H9 (cell line): ENCODE measurements at regions not wholly inside any gene's neighbourhood (a gene's known extent, or its start where the extent isn't known, plus 50 kb on each side); places are given as distances from the start of the nearest gene placed in this dataset.

ENCODE experiments used
- DNase-seq: peaks from one replicate; pipeline ENCODE4 v3.0.0-alpha.2; 2017
- H2AFZ ChIP-seq: one replicate; pipeline ENCODE4 v1.6.1; 2013; ENCODE audit warnings: mild to moderate bottlenecking, low read length, control low read depth, moderate library complexity
- H2AK5ac ChIP-seq: 2 replicates; pipeline ENCODE4 v1.6.1; 2013; ENCODE audit warnings: low read length, control low read depth, mixed read lengths; ENCODE audit not compliant: insufficient read length
- H2BK120ac ChIP-seq: one replicate; pipeline ENCODE4 v1.6.1; 2013; ENCODE audit warnings: low read depth, mild to moderate bottlenecking, low read length, control low read depth, inconsistent platforms; ENCODE audit not compliant: poor library complexity, severe bottlenecking
- H2BK12ac ChIP-seq: 2 replicates; pipeline ENCODE4 v1.6.1; 2013; ENCODE audit warnings: low read length, control low read depth, mixed read lengths, low read depth; ENCODE audit not compliant: insufficient read length
- H2BK15ac ChIP-seq: 2 replicates; pipeline ENCODE4 v1.6.1; 2013; ENCODE audit warnings: low read depth, low read length, control low read depth
- H2BK20ac ChIP-seq: one replicate; pipeline ENCODE4 v1.6.1; 2013; ENCODE audit warnings: low read depth, mild to moderate bottlenecking, low read length, control low read depth, inconsistent platforms; ENCODE audit not compliant: poor library complexity, severe bottlenecking
- H2BK5ac ChIP-seq: 2 replicates; pipeline ENCODE4 v1.6.1; 2013; ENCODE audit warnings: low read length, control low read depth, mixed read lengths; ENCODE audit not compliant: insufficient read length
- H3K14ac ChIP-seq: 2 replicates; pipeline ENCODE4 v1.6.1; 2013; ENCODE audit warnings: low read length, control low read depth; ENCODE audit not compliant: insufficient read depth
- H3K18ac ChIP-seq: 2 replicates; pipeline ENCODE4 v1.6.1; 2013; ENCODE audit warnings: low read depth, mild to moderate bottlenecking, mixed read lengths, low read length, control low read depth; ENCODE audit not compliant: insufficient read length
- H3K23ac ChIP-seq: 2 replicates; pipeline ENCODE4 v1.6.1; 2013; ENCODE audit warnings: low read length, control low read depth, mixed read lengths, low read depth; ENCODE audit not compliant: insufficient read length
- H3K23me2 ChIP-seq: 2 replicates; pipeline ENCODE4 v1.6.1; 2013; ENCODE audit warnings: low read depth, mild to moderate bottlenecking, mixed read lengths, low read length, control low read depth; ENCODE audit not compliant: insufficient read length, poor library complexity, severe bottlenecking
- H3K27ac ChIP-seq: 2 replicates; pipeline ENCODE4 v1.5.1; 2013; ENCODE audit warnings: low read length, control low read depth, mixed read lengths, low read depth; ENCODE audit not compliant: insufficient read length
- H3K27me3 ChIP-seq: 2 replicates; pipeline ENCODE4 v1.6.1; 2013; ENCODE audit warnings: low read length, control low read depth, inconsistent platforms; ENCODE audit not compliant: insufficient read depth
- H3K4ac ChIP-seq: 2 replicates; pipeline ENCODE4 v1.6.1; 2013; ENCODE audit warnings: low read depth, mild to moderate bottlenecking, control low read depth, inconsistent platforms, low read length, moderate library complexity
- H3K4me1 ChIP-seq: 2 replicates; pipeline ENCODE4 v1.6.1; 2013; ENCODE audit warnings: low read length, control low read depth, inconsistent platforms; ENCODE audit not compliant: insufficient read depth
- H3K4me2 ChIP-seq: 2 replicates; pipeline ENCODE4 v1.6.1; 2013; ENCODE audit warnings: low read length, control low read depth, mixed read lengths; ENCODE audit not compliant: insufficient read length, insufficient read depth
- H3K56ac ChIP-seq: 2 replicates; pipeline ENCODE4 v1.6.1; 2013; ENCODE audit warnings: low read depth, mild to moderate bottlenecking, mixed read lengths, low read length, control low read depth; ENCODE audit not compliant: insufficient read length
- H3K79me1 ChIP-seq: 2 replicates; pipeline ENCODE4 v1.6.1; 2013; ENCODE audit warnings: low read depth, mild to moderate bottlenecking, moderate library complexity, low read length, control low read depth, inconsistent platforms; ENCODE audit not compliant: insufficient read depth, poor library complexity, severe bottlenecking
- H3K79me2 ChIP-seq: 2 replicates; pipeline ENCODE4 v1.6.1; 2013; ENCODE audit warnings: low read length, control low read depth, inconsistent platforms; ENCODE audit not compliant: insufficient read depth
- H3K9ac ChIP-seq: 2 replicates; pipeline ENCODE4 v1.6.1; 2013; ENCODE audit warnings: low read length, control low read depth, mixed read lengths; ENCODE audit not compliant: insufficient read length; ENCODE audit errors: extremely low read depth
- H3K9me3 ChIP-seq: one replicate; pipeline ENCODE4 v1.6.1; 2013; ENCODE audit warnings: low read depth, low read length, inconsistent platforms; ENCODE audit not compliant: control insufficient read depth
- H3T11ph ChIP-seq: one replicate; pipeline ENCODE4 v1.6.1; 2013; ENCODE audit warnings: mild to moderate bottlenecking, low read length, control low read depth, inconsistent platforms
- H4K20me1 ChIP-seq: one replicate; pipeline ENCODE4 v1.6.1; 2013; ENCODE audit not compliant: control insufficient read depth, insufficient read length, insufficient read depth
- H4K5ac ChIP-seq: 2 replicates; pipeline ENCODE4 v1.6.1; 2013; ENCODE audit warnings: low read depth, mild to moderate bottlenecking, mixed read lengths, low read length, control low read depth; ENCODE audit not compliant: insufficient read length
- H4K8ac ChIP-seq: replicated peaks from 2 replicates; pipeline ENCODE4 v1.6.1; 2013; ENCODE audit warnings: low read length, control low read depth, mixed read lengths, low read depth; ENCODE audit not compliant: insufficient read length
- H4K91ac ChIP-seq: 2 replicates; pipeline ENCODE4 v1.6.1; 2013; ENCODE audit warnings: low read depth, mild to moderate bottlenecking, moderate library complexity, mixed read lengths, low read length, control low read depth; ENCODE audit not compliant: insufficient read length
- H3K27ac Mint-ChIP-seq, 3 experiments: 2 replicates in 2 of 3; 3 replicates in 1 of 3; pipeline ENCODE4 v1.8.0; 2020 to 2021; ENCODE audit warnings: mixed read lengths in 3 of 3, mild to moderate bottlenecking in 1 of 3, moderate library complexity in 1 of 3
- H3K27me3 Mint-ChIP-seq: 2 replicates; pipeline ENCODE4 v1.8.0; 2021; ENCODE audit warnings: low read depth, mild to moderate bottlenecking, moderate library complexity, mixed read lengths
- H3K36me3 Mint-ChIP-seq, 3 experiments: 2 replicates in 2 of 3; 3 replicates in 1 of 3; pipeline ENCODE4 v1.8.0; 2020 to 2021; ENCODE audit warnings: low read depth in 3 of 3, mixed read lengths in 3 of 3; ENCODE audit not compliant: insufficient read depth in 1 of 3
- H3K4me1 Mint-ChIP-seq, 2 experiments: 2 replicates each; pipeline ENCODE4 v1.8.0; 2020; ENCODE audit warnings: mixed read lengths in 2 of 2
- H3K4me3 Mint-ChIP-seq, 2 experiments: 2 replicates in 1 of 2; 3 replicates in 1 of 2; pipeline ENCODE4 v1.8.0; 2020 to 2021; ENCODE audit warnings: mild to moderate bottlenecking in 2 of 2, mixed read lengths in 2 of 2, moderate library complexity in 1 of 2
- H3K9me3 Mint-ChIP-seq, 2 experiments: 2 replicates in 1 of 2; 3 replicates in 1 of 2; pipeline ENCODE4 v1.8.0; 2020; ENCODE audit warnings: mild to moderate bottlenecking in 2 of 2, mixed read lengths in 2 of 2, moderate library complexity in 1 of 2
- WGBS: extraction: QIAGEN DNeasy Blood & Tissue Kit; methylation state at CpG from one replicate; pipeline ENCODE4 v1.1.7; 2013; ENCODE audit warnings: missing lambda C conversion rate, low lambda C conversion rate, mixed read lengths; ENCODE audit not compliant: insufficient read length; ENCODE audit errors: extremely low coverage; 5-methylcytosine and 5-hydroxymethylcytosine counted together
- TF ChIP-seq, protein P1 (sequence below): fragments of 200-600 bp; sonication (generic); conservative IDR thresholded peaks from 3 replicates; pipeline ENCODE4 v1.8.0; 2021; ENCODE audit warnings: antibody characterized with exemption, mild to moderate bottlenecking

DNA sequence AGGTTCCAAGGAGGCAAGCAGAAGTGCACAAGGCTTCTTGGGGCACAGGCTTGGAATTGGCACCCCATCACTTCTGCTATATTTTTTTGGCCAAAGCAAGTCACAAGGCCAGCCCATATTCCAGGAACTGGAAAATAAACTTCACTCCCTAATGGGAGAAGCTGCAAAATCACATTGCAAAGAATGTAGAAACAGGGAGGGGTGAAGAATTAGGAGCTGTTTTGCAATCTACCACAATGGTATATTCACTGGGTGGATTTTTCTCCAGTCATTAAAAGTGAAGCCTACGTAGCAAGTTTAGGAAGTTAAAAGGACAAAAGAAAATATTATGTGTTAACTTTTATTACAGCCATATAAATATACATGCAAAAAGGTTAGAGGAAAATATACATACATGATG lies 464.8 kb downstream of the COG6 start:
- Histone ChIP-seq H2BK12ac (no peak overlapping the region), H3K79me2 (no peaks in the 10 kb centered on the region), H3T11ph (no peak overlapping the region), H2BK20ac (no peak overlapping the region), H3K18ac (no peak overlapping the region), H4K20me1 (no peaks in the 10 kb centered on the region), H3K27ac (no peak overlapping the region), H4K5ac (no peak overlapping the region), H4K91ac (no peak overlapping the region), H2BK120ac (no peak overlapping the region), H3K56ac (no peak overlapping the region), H2AFZ (no peak overlapping the region), H3K4me2 (no peak overlapping the region), H4K8ac (no peak overlapping the region), H3K9ac (no peak overlapping the region), H3K4me1 (no peaks in the 10 kb centered on the region; the same call in 1 of the 2 replicates), H3K27me3 (no peaks in the 10 kb centered on the region), H2BK15ac (no peak overlapping the region), H3K4ac (no peak overlapping the region), H2BK5ac (no peak overlapping the region), H3K79me1 (no peaks in the 10 kb centered on the region), H3K23ac (no peak overlapping the region), H3K23me2 (no peaks in the 10 kb centered on the region), H2AK5ac (no peak overlapping the region), H3K9me3 (no peaks in the 10 kb centered on the region), H3K14ac (no peak overlapping the region)
- TF ChIP-seq, protein P1, sequence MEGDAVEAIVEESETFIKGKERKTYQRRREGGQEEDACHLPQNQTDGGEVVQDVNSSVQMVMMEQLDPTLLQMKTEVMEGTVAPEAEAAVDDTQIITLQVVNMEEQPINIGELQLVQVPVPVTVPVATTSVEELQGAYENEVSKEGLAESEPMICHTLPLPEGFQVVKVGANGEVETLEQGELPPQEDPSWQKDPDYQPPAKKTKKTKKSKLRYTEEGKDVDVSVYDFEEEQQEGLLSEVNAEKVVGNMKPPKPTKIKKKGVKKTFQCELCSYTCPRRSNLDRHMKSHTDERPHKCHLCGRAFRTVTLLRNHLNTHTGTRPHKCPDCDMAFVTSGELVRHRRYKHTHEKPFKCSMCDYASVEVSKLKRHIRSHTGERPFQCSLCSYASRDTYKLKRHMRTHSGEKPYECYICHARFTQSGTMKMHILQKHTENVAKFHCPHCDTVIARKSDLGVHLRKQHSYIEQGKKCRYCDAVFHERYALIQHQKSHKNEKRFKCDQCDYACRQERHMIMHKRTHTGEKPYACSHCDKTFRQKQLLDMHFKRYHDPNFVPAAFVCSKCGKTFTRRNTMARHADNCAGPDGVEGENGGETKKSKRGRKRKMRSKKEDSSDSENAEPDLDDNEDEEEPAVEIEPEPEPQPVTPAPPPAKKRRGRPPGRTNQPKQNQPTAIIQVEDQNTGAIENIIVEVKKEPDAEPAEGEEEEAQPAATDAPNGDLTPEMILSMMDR: no peak
- Mint-ChIP-seq H3K27me3 (no peaks in the 10 kb centered on the region; the same call in 1 of the 2 replicates), H3K4me3 (no peak overlapping the region), H3K27ac (no peak overlapping the region), H3K36me3 (peaks cover 0 to 9% (median 0%) of the 10 kb centered on the region in 3 experiments; a peak in 3 of 7 replicates), H3K9me3 (peaks cover 2 to 6% of the 10 kb centered on the region in 2 experiments; a peak in 2 of 5 replicates), H3K4me1 (peaks cover 12 to 21% of the 10 kb centered on the region in 2 experiments)
- no CpG with 5 or more reads among the region's 1 CpG for WGBS
- DNase-seq: no peak
